ENCODE measurements at regions not wholly inside any gene's neighbourhood (a gene's known extent, or its start where the extent isn't known, plus 50 kb on each side); places are given as distances from the start of the nearest gene placed in this dataset.

DNA sequence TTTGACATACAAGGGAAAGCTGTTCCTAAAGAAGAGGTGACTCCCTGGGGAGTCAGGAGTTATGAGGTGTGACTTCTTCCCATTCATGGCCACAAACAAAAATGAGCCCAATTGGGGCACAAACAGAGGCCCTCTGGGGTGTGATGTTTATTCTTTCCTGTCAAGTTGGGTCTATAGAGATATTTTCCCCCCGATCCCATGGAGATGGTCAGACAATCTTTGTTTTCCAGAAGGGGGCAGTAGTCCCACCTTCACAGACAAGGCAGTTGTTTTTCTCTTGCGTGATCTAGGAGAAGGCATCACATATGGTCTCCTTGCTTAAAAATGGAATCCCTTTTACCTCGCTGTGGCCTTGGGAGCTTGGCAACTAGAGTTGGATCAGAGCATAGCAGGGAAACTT, 110.3 kb downstream of the MFSD1 start:
- Histone ChIP-seq H3K4me3 (ENCODE audit: low read depth, low read length) (no peak overlapping the region), H3K9me3 (no peaks in the 10 kb centered on the region), H3K27me3 (replicated peaks; ENCODE audit: control insufficient read depth, insufficient read depth, low read length) (no peaks in the 10 kb centered on the region; the same call in 1 of the 2 replicates), H3K36me3 (ENCODE audit: control insufficient read depth, insufficient read depth, low read length) (no peaks in the 10 kb centered on the region), H3K4me1 (no peaks in the 10 kb centered on the region)
- BruUV-seq (replicated peaks): no TSS peak
- DNase-seq: peak in 1 of 2 experiments; percentile 1
- H3K9me3 Mint-ChIP-seq (ENCODE audit: unreplicated experiment): no peaks in the 10 kb centered on the region
- CTCF ChIA-PET: no interaction called here
- peaks cover 14% of the 10 kb centered on the region for H3K27me3 Mint-ChIP-seq (ENCODE audit: insufficient read depth, unreplicated experiment)
- H3K4me3 Mint-ChIP-seq (ENCODE audit: unreplicated experiment): no peak overlapping the region
- H3K36me3 Mint-ChIP-seq (ENCODE audit: insufficient read depth, unreplicated experiment): no peaks in the 10 kb centered on the region
- TF ChIP-seq, protein P1, sequence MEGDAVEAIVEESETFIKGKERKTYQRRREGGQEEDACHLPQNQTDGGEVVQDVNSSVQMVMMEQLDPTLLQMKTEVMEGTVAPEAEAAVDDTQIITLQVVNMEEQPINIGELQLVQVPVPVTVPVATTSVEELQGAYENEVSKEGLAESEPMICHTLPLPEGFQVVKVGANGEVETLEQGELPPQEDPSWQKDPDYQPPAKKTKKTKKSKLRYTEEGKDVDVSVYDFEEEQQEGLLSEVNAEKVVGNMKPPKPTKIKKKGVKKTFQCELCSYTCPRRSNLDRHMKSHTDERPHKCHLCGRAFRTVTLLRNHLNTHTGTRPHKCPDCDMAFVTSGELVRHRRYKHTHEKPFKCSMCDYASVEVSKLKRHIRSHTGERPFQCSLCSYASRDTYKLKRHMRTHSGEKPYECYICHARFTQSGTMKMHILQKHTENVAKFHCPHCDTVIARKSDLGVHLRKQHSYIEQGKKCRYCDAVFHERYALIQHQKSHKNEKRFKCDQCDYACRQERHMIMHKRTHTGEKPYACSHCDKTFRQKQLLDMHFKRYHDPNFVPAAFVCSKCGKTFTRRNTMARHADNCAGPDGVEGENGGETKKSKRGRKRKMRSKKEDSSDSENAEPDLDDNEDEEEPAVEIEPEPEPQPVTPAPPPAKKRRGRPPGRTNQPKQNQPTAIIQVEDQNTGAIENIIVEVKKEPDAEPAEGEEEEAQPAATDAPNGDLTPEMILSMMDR (IDR thresholded peaks at IDR 0.05; ENCODE audit: insufficient read depth in 1 of 2, low read depth in 1 of 2, low read length in 1 of 2, severe bottlenecking in 1 of 2, unreplicated experiment in 1 of 2): no peak
- POLR2A ChIA-PET: no interaction called here
- H3K27ac Mint-ChIP-seq (ENCODE audit: unreplicated experiment): no peak overlapping the region
- H3K4me1 Mint-ChIP-seq (ENCODE audit: low read depth, unreplicated experiment): no peaks in the 10 kb centered on the region
- intact Hi-C loops (cut with micrococcal nuclease; ENCODE audit: unreplicated experiment): no loop called here

GRCh38 chr3:158912621-158913020, 110.8 kb downstream of the MFSD1 start:
- Histone ChIP-seq H3K4me1 (no peaks in the 10 kb centered on the region), H3K36me3 (ENCODE audit: control insufficient read depth, insufficient read depth, low read length) (no peaks in the 10 kb centered on the region), H3K27me3 (replicated peaks; ENCODE audit: control insufficient read depth, insufficient read depth, low read length) (no peaks in the 10 kb centered on the region; the same call in 1 of the 2 replicates), H3K4me3 (ENCODE audit: low read depth, low read length) (no peak overlapping the region), H3K9me3 (no peaks in the 10 kb centered on the region)
- CTCF ChIA-PET: no interaction called here
- Mint-ChIP-seq H3K4me3 (ENCODE audit: unreplicated experiment) (no peak overlapping the region), H3K27ac (ENCODE audit: unreplicated experiment) (no peak overlapping the region), H3K27me3 (ENCODE audit: insufficient read depth, unreplicated experiment) (peaks cover 11% of the 10 kb centered on the region), H3K36me3 (ENCODE audit: insufficient read depth, unreplicated experiment) (no peaks in the 10 kb centered on the region), H3K4me1 (ENCODE audit: low read depth, unreplicated experiment) (no peaks in the 10 kb centered on the region), H3K9me3 (ENCODE audit: unreplicated experiment) (no peaks in the 10 kb centered on the region)
- no peak for DNase-seq
- POLR2A ChIA-PET: no interaction called here
- TF ChIP-seq, protein P1 (IDR thresholded peaks at IDR 0.05; ENCODE audit: insufficient read depth in 1 of 2, low read depth in 1 of 2, low read length in 1 of 2, severe bottlenecking in 1 of 2, unreplicated experiment in 1 of 2): no peak
- no TSS peak for BruUV-seq (replicated peaks)
- intact Hi-C loops (cut with micrococcal nuclease; ENCODE audit: unreplicated experiment): no loop called here

- no peaks in the 10 kb centered on the region for H3K36me3 Mint-ChIP-seq (ENCODE audit: insufficient read depth, unreplicated experiment)
- no TSS peak for BruUV-seq (replicated peaks)
- TF ChIP-seq, protein P1 (IDR thresholded peaks at IDR 0.05; ENCODE audit: insufficient read depth in 1 of 2, low read depth in 1 of 2, low read length in 1 of 2, severe bottlenecking in 1 of 2, unreplicated experiment in 1 of 2): no peak
- H3K9me3 ChIP-seq: no peaks in the 10 kb centered on the region
- H3K36me3 ChIP-seq (ENCODE audit: control insufficient read depth, insufficient read depth, low read length): no peaks in the 10 kb centered on the region
- no peaks in the 10 kb centered on the region for H3K9me3 Mint-ChIP-seq (ENCODE audit: unreplicated experiment)
- no peak overlapping the region for H3K4me3 ChIP-seq (ENCODE audit: low read depth, low read length)
- no peak overlapping the region for H3K27ac Mint-ChIP-seq (ENCODE audit: unreplicated experiment)
- no peak for DNase-seq
- no peaks in the 10 kb centered on the region; the same call in 1 of the 2 replicates for H3K27me3 ChIP-seq (replicated peaks; ENCODE audit: control insufficient read depth, insufficient read depth, low read length)
- intact Hi-C loops (cut with micrococcal nuclease; ENCODE audit: unreplicated experiment): loop anchor here (5.0 kb wide), 1 partner anchor 211 kb away; no protein-coding TSS in a partner anchor
- CTCF ChIA-PET: no interaction called here
- POLR2A ChIA-PET: no interaction called here
- peaks cover 11% of the 10 kb centered on the region for H3K27me3 Mint-ChIP-seq (ENCODE audit: insufficient read depth, unreplicated experiment)
- H3K4me3 Mint-ChIP-seq (ENCODE audit: unreplicated experiment): no peak overlapping the region
- no peaks in the 10 kb centered on the region for H3K4me1 Mint-ChIP-seq (ENCODE audit: low read depth, unreplicated experiment)
- no peaks in the 10 kb centered on the region for H3K4me1 ChIP-seq
Measured at GRCh38 chr3:158916111-158916510, 114.3 kb downstream of the MFSD1 start.
